ENCODE measurements at regions not wholly inside any gene's neighbourhood (a gene's known extent, or its start where the extent isn't known, plus 50 kb on each side); places are given as distances from the start of the nearest gene placed in this dataset.

GRCh38 chr1:222894331-222894730 is 79.5 kb downstream of the DISP1 start:
- TF ChIP-seq, protein P1, sequence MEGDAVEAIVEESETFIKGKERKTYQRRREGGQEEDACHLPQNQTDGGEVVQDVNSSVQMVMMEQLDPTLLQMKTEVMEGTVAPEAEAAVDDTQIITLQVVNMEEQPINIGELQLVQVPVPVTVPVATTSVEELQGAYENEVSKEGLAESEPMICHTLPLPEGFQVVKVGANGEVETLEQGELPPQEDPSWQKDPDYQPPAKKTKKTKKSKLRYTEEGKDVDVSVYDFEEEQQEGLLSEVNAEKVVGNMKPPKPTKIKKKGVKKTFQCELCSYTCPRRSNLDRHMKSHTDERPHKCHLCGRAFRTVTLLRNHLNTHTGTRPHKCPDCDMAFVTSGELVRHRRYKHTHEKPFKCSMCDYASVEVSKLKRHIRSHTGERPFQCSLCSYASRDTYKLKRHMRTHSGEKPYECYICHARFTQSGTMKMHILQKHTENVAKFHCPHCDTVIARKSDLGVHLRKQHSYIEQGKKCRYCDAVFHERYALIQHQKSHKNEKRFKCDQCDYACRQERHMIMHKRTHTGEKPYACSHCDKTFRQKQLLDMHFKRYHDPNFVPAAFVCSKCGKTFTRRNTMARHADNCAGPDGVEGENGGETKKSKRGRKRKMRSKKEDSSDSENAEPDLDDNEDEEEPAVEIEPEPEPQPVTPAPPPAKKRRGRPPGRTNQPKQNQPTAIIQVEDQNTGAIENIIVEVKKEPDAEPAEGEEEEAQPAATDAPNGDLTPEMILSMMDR (IDR thresholded peaks at IDR 0.05; ENCODE audit: control insufficient read depth, insufficient read depth, low read depth, low read length, missing control alignments) = no peak
- DNase-seq (ENCODE audit: low read depth) = no peak
- no peak overlapping the region for H3K4me3 ChIP-seq (ENCODE audit: control insufficient read depth, low read depth, low read length)

DNA sequence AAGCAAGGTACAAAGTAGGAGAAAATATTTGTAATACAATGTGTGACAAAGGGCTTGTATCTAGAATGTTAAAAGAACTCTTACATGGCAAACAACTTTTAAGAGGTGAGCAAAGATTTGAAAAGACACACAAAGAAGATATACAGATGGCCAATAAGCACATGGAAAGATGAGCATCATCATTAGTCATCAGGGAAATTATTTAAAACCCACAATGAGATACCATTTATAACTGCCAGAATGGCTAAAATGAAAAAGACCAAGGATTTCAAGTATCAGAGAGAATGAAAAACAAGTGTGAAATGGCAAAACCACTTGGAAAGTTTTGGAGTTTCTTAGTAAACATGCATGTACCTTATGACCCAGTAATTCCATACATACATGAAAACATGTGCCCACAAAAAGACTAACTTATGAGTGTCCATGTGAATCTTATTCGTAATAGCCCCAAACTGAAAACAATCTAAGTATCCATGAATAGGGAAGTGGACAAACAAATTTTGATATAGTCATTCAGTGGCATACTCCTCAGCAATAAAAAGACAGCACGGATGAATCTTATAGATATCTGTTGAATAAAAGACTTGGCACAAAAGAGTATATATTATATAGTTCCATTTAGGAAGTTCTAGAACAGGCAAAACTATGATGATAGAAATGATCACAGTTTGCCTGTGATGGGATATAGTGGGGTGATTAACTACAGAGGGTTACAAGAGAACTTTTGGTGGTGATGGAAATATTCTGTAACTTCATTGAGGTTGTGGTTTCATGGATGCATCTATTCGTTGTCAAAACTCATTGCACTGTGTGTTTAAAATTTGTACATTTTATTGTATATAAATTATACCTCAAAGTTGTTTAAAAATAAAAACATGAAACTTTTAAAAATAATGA is 82.0 kb downstream of the DISP1 start:
- DNase-seq (ENCODE audit: low read depth) = no peak
- no peak overlapping the region for H3K4me3 ChIP-seq (ENCODE audit: control insufficient read depth, low read depth, low read length)
- TF ChIP-seq, protein P1 (IDR thresholded peaks at IDR 0.05; ENCODE audit: control insufficient read depth, insufficient read depth, low read depth, low read length, missing control alignments) = no peak

- DNase-seq (ENCODE audit: low read depth) = no peak
- TF ChIP-seq, protein P1 (IDR thresholded peaks at IDR 0.05; ENCODE audit: control insufficient read depth, insufficient read depth, low read depth, low read length, missing control alignments) = no peak
- H3K4me3 ChIP-seq (ENCODE audit: control insufficient read depth, low read depth, low read length) = no peak overlapping the region; the same call in 1 of the 2 replicates
Observed at GRCh38 chr1:222897527-222898190, 82.8 kb downstream of the DISP1 start.

DNA sequence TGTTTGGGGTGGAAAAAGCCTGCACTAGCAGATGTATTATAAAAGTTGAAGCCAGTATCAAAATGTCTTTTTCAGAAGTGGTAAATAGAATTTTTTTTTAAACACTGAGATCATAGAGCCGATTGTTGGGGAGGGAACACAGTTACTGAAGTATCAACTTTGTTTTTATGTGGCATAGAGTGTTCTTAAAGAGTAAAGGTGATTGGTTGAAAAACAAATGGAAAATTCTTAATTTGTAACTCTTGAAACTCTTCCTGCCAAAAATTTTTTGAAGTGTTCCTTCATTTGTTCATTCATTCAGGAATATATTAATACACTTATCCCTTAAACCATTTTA is 83.3 kb downstream of the DISP1 start:
- TF ChIP-seq, protein P1 (IDR thresholded peaks at IDR 0.05; ENCODE audit: control insufficient read depth, insufficient read depth, low read depth, low read length, missing control alignments) = no peak
- H3K4me3 ChIP-seq (ENCODE audit: control insufficient read depth, low read depth, low read length) = no peak overlapping the region
- DNase-seq (ENCODE audit: low read depth) = no peak

DNA sequence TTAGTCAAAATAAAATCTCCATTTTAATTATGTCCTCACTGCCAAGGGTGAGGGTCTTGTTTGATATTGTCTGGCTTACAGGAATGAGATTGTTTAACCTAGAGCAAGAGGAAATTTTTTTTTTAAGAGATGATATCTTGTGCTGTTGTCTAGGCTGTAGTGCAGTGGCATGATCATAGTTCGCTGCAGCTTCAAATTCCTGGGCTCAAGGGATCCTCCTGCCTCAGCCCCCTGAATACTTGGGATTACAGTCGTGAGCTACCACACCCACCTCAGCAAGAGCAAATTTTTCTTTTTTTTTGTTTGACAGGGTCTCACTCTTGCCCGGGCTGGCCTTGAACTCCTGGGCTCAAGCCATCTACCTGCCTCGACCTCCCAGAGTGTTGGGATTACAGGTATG is 84.6 kb downstream of the DISP1 start:
- DNase-seq (ENCODE audit: low read depth) = no peak
- TF ChIP-seq, protein P1 (IDR thresholded peaks at IDR 0.05; ENCODE audit: control insufficient read depth, insufficient read depth, low read depth, low read length, missing control alignments) = no peak
- H3K4me3 ChIP-seq (ENCODE audit: control insufficient read depth, low read depth, low read length) = no peak overlapping the region

DNA sequence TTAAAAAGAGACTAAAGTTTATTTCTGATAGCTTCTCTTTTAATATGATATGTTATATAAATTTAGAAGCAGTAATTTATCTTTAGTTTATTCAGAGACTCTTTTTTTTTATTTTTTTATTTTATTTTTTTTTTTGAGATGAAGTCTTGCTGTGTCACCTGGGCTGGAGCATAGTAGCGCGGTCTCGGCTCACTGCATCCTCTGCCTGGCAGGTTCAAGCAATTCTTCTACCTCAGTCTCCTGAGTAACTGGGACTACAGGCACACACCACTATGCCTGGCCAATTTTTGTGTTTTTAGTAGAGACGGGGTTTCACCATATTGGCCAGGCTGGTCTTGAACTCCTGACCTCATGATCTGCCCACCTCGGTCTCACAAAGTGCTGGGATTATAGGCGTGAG is 89.6 kb downstream of the DISP1 start:
- DNase-seq (ENCODE audit: low read depth) = no peak
- no peak overlapping the region for H3K4me3 ChIP-seq (ENCODE audit: control insufficient read depth, low read depth, low read length)
- TF ChIP-seq, protein P1 (IDR thresholded peaks at IDR 0.05; ENCODE audit: control insufficient read depth, insufficient read depth, low read depth, low read length, missing control alignments) = no peak
